HFFc6 (cell line): ENCODE measurements at regions not wholly inside any gene's neighbourhood (a gene's known extent, or its start where the extent isn't known, plus 50 kb on each side); places are given as distances from the start of the nearest gene placed in this dataset.

Experiments used
- DNase-seq: peaks from one replicate; pipeline ENCODE4 v3.0.0-alpha.2; 2018
- H3K27ac Mint-ChIP-seq: 2 replicates; pipeline ENCODE4 v1.8.0; 2020; ENCODE audit warnings: mild to moderate bottlenecking, mixed read lengths
- H3K27me3 Mint-ChIP-seq: 2 replicates; pipeline ENCODE4 v1.8.0; 2021; ENCODE audit warnings: mild to moderate bottlenecking, moderate library complexity, mixed read lengths; ENCODE audit not compliant: insufficient read depth
- H3K36me3 Mint-ChIP-seq: 2 replicates; pipeline ENCODE4 v1.8.0; 2021; ENCODE audit warnings: low read depth, mixed read lengths
- H3K4me1 Mint-ChIP-seq: 2 replicates; pipeline ENCODE4 v1.8.0; 2020; ENCODE audit warnings: low read depth, mixed read lengths
- H3K4me3 Mint-ChIP-seq: 2 replicates; pipeline ENCODE4 v1.8.0; 2020; ENCODE audit warnings: mild to moderate bottlenecking, moderate library complexity, mixed read lengths
- H3K9me3 Mint-ChIP-seq: 2 replicates; pipeline ENCODE4 v1.8.0; 2020; ENCODE audit warnings: mild to moderate bottlenecking, mixed read lengths
- CTCF ChIP-seq: fragments of 200-600 bp; sonication (generic); IDR thresholded peaks from 2 replicates; pipeline ENCODE4 v1.5.0; 2021; ENCODE audit warnings: antibody characterized with exemption, mild to moderate bottlenecking

GRCh38 chr5:2138896-2139295 lies 256.2 kb upstream of the IRX4 start:
- TF ChIP-seq CTCF, result no peak
- Mint-ChIP-seq H3K27me3 (peaks cover 2% of the 10 kb centered on the region; the same call in 1 of the 2 replicates), H3K9me3 (peaks cover 34% of the 10 kb centered on the region), H3K27ac (no peak overlapping the region), H3K36me3 (peaks cover 5% of the 10 kb centered on the region; the same call in 1 of the 2 replicates), H3K4me1 (no peaks in the 10 kb centered on the region), H3K4me3 (no peak overlapping the region)
- no peak for DNase-seq

DNA sequence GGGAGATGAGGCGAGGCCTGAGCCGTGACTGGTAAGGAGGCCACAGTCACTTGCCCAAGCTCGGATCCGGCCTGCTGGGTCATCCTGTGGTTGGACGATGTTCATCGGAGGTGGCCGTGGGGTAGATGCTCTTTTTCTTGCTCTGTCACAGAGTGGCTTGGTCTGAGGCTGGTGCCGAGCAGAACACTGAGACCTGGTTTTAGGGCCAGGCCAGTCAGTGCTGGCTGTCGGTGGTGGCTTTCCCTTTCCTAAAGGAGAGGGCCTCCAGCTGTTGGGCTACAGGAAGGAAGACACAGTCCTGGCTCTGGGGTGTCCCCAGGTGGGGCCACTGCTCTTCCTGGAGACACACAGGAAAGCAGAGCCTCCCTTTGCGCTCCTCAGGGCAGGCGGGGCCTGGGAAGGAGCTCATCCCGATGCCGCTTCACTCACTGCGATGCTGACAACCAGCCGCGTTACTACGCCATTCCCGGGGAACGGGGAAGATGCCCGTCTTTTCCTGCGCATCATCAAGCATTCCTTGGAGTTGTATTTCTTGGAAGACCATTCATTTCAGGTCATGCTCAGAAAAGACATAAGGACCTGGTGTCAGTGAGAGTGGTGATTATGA lies 254.8 kb upstream of the IRX4 start:
- TF ChIP-seq CTCF, result no peak
- DNase-seq, result no peak
- Mint-ChIP-seq H3K4me1 (no peaks in the 10 kb centered on the region), H3K27ac (no peak overlapping the region), H3K27me3 (peaks cover 2% of the 10 kb centered on the region; the same call in 1 of the 2 replicates), H3K9me3 (peaks cover 47% of the 10 kb centered on the region), H3K36me3 (peaks cover 12% of the 10 kb centered on the region), H3K4me3 (no peak overlapping the region)

DNA sequence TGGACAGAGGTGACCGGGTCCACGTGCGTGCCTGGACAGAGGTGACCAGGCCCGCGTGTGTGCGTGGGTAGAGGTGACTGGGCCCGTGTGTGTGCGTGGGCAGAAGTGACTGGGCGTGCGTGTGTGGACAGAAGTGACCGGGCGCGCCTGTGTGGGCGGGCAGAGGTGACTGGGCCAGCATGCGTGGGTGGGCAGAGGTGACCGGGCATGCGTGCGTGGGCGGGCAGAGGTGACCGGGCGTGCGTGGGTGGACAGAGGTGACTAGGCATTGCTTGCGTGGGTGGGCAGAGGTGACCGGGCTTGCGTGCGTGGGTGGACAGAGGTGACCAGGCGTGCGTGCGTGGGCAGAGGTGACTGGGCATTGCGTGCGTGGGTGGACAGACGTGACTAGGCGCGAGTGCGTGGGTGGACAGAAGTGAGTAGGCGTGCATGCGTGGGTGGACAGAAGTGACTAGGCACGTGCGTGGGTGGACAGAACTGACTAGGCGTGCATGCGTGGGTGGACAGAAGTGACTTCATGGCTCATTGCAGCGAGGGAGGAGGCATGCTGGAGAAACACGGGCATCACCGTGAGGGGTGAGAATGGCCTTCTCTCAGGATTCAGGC lies 254.1 kb upstream of the IRX4 start:
- Mint-ChIP-seq H3K36me3 (peaks cover 12% of the 10 kb centered on the region), H3K27ac (no peak overlapping the region), H3K27me3 (peaks cover 2% of the 10 kb centered on the region; the same call in 1 of the 2 replicates), H3K4me1 (no peaks in the 10 kb centered on the region), H3K4me3 (no peak overlapping the region), H3K9me3 (peaks cover 50% of the 10 kb centered on the region)
- no peak for TF ChIP-seq CTCF
- no peak for DNase-seq

DNA sequence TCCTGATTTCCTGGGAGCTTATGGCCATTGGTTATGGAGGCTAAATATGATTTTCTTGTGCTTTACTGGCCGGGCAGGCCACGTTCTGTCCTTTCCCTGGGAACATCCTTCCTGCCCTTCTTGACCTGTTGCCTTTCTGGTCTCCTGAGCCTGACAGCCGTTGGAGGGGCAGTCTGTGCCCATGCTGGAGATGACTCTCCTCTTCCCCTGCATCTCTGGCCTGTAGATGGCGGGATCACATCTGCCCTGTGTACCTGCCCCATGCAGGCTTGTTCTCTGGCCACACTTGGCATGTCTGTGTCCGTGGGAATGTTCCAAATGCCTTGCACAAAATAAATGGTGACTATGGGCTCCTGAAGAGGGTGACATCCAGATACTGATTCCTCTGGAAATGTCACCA lies 253.1 kb upstream of the IRX4 start:
- H3K4me1 Mint-ChIP-seq, result no peaks in the 10 kb centered on the region
- no peak for DNase-seq
- H3K27ac Mint-ChIP-seq, result no peak overlapping the region
- no peak overlapping the region for H3K4me3 Mint-ChIP-seq
- H3K27me3 Mint-ChIP-seq, result 0 out of 2 replicates have a peak, but pooled peaks cover 4% of the 10 kb centered on the region
- TF ChIP-seq CTCF, result no peak
- peaks cover 59% of the 10 kb centered on the region for H3K9me3 Mint-ChIP-seq
- peaks cover 12% of the 10 kb centered on the region for H3K36me3 Mint-ChIP-seq

GRCh38 chr5:2135354-2135753 lies 252.6 kb upstream of the IRX4 start:
- peaks cover 12% of the 10 kb centered on the region for H3K36me3 Mint-ChIP-seq
- no peak overlapping the region for H3K4me3 Mint-ChIP-seq
- H3K4me1 Mint-ChIP-seq, result no peaks in the 10 kb centered on the region

More at GRCh38 chr5:2135354-2135753, 252.6 kb upstream of the IRX4 start:
- no peak for TF ChIP-seq CTCF
- Mint-ChIP-seq H3K27me3 (0 out of 2 replicates have a peak, but pooled peaks cover 4% of the 10 kb centered on the region), H3K27ac (no peak overlapping the region), H3K9me3 (peaks cover 60% of the 10 kb centered on the region)
- DNase-seq, result no peak
